GM12874 (cell line): ENCODE measurements at regions not wholly inside any gene's neighbourhood (a gene's known extent, or its start where the extent isn't known, plus 50 kb on each side); places are given as distances from the start of the nearest gene placed in this dataset.

Experiments used
- CTCF ChIP-seq: IDR thresholded peaks from 2 replicates; pipeline ENCODE4 v1.5.1; 2011; ENCODE audit warnings: low read depth, mild to moderate bottlenecking, control low read depth, low read length, moderate library complexity; ENCODE audit not compliant: insufficient read depth

- TF ChIP-seq CTCF, result no peak
These were observed 259.9 kb upstream of the RGMA start for GRCh38 chr15:93348711-93349545.

- no peak for TF ChIP-seq CTCF
These were observed 259.0 kb upstream of the RGMA start for GRCh38 chr15:93347986-93348385.

- no peak for TF ChIP-seq CTCF
These were observed 257.0 kb upstream of the RGMA start for GRCh38 chr15:93345981-93346380.

GRCh38 chr15:93341164-93341563 lies 252.2 kb upstream of the RGMA start:
- TF ChIP-seq CTCF, result no peak

GRCh38 chr15:93340406-93340805 lies 251.4 kb upstream of the RGMA start:
- TF ChIP-seq CTCF, result no peak

GRCh38 chr15:93333796-93334195 lies 244.8 kb upstream of the RGMA start:
- TF ChIP-seq CTCF, result peak; percentile 11; the same call in 1 of the 2 replicates

GRCh38 chr15:93332168-93332553 lies 243.2 kb upstream of the RGMA start:
- no peak for TF ChIP-seq CTCF
